ENCODE measurements at regions not wholly inside any gene's neighbourhood (a gene's known extent, or its start where the extent isn't known, plus 50 kb on each side); places are given as distances from the start of the nearest gene placed in this dataset.

DNA sequence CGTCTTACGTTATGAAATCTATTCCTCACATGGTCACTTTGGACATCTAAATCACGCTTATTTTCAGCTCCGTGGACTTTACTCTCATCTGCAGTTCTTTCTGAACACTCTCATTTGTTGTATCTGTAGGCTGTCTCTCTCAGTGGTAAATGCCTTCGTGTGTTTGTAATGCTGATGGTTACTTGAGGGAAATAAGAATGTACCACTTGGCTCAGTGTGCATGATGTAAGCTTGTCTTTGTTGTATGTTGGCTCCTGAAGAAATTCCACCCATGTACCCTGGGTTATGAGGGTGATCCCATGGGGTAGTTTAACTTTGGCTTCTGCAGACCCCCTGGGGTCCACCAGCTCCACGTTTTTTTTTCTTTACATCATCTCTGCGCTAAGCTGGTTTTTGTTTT lies 378.4 kb downstream of the SETD4 start:
- H2AFZ ChIP-seq (ENCODE audit: low read depth), result no peak overlapping the region
- no peaks in the 10 kb centered on the region for H3F3A ChIP-seq (replicated peaks; ENCODE audit: insufficient read depth)
- no peaks in the 10 kb centered on the region for H4K20me1 ChIP-seq (ENCODE audit: insufficient read depth)
- DNase-seq, result no peak
- CTCF ChIA-PET, result no interaction called here
- no peak overlapping the region for H3K9ac ChIP-seq
- no peaks in the 10 kb centered on the region for H3K36me3 ChIP-seq (replicated peaks in 1 of 2; ENCODE audit: control insufficient read depth in 1 of 2, insufficient read depth in 2 of 2, low read length in 1 of 2)
- no peak overlapping the region for H3K4me3 ChIP-seq (ENCODE audit: low read depth in 2 of 2, low read length in 1 of 2)
- 16% methylated on average over 7 of the region's 7 CpGs for WGBS (ENCODE audit: low lambda C conversion rate)
- POLR2A ChIA-PET, result no interaction called here
- H3K9me2 ChIP-seq, result no peaks in the 10 kb centered on the region
- TF ChIP-seq FOXM1 (IDR thresholded peaks at IDR 0.05; ENCODE audit: low read depth), result no peak
- no peaks in the 10 kb centered on the region for H3K4me1 ChIP-seq (ENCODE audit: control insufficient read depth in 1 of 2, insufficient read depth in 2 of 2, low read depth in 1 of 2, low read length in 1 of 2)
- no peaks in the 10 kb centered on the region for H3K9me3 ChIP-seq
- H3K79me2 ChIP-seq (ENCODE audit: insufficient read depth), result no peaks in the 10 kb centered on the region
- no peak overlapping the region; the same call in 1 of the 2 replicates for H3K4me2 ChIP-seq
- H3K27me3 ChIP-seq (ENCODE audit: insufficient read depth), result no peaks in the 10 kb centered on the region; the same call in 1 of the 2 replicates
- no peak overlapping the region for H3K27ac ChIP-seq (ENCODE audit: low read depth in 2 of 2, low read length in 1 of 2)

DNA sequence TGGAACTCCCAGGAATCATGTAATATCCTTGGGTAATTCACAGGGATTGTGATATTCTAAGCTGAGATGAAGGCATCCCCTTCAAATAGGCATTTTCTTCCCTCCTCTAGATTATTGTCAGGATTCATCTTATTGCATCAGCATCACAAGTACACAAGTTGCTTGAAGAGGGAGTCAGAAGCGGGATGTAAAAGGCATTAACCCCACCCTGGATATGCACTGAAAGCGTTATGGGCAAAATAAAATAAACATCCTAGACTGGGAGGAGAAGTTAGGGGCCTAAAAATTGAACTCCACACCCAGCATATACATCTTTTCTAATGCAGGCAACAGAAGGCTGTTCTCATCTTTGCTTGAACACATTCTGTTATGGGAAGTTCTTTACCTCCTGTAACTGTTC lies 381.2 kb downstream of the SETD4 start:
- Histone ChIP-seq H3K9me3 (no peaks in the 10 kb centered on the region), H3K4me1 (ENCODE audit: control insufficient read depth in 1 of 2, insufficient read depth in 2 of 2, low read depth in 1 of 2, low read length in 1 of 2) (no peaks in the 10 kb centered on the region), H3F3A (replicated peaks; ENCODE audit: insufficient read depth) (no peaks in the 10 kb centered on the region), H4K20me1 (ENCODE audit: insufficient read depth) (no peaks in the 10 kb centered on the region), H3K36me3 (replicated peaks in 1 of 2; ENCODE audit: control insufficient read depth in 1 of 2, insufficient read depth in 2 of 2, low read length in 1 of 2) (no peaks in the 10 kb centered on the region), H3K9me2 (no peaks in the 10 kb centered on the region), H3K4me2 (no peak overlapping the region), H3K27me3 (ENCODE audit: insufficient read depth) (no peaks in the 10 kb centered on the region), H3K79me2 (ENCODE audit: insufficient read depth) (no peaks in the 10 kb centered on the region), H3K4me3 (ENCODE audit: low read depth in 2 of 2, low read length in 1 of 2) (no peak overlapping the region), H3K9ac (no peak overlapping the region), H3K27ac (ENCODE audit: low read depth in 2 of 2, low read length in 1 of 2) (no peak overlapping the region), H2AFZ (ENCODE audit: low read depth) (no peak overlapping the region)
- CTCF ChIA-PET, result no interaction called here
- no peak for DNase-seq
- TF ChIP-seq TCF12 (IDR thresholded peaks at IDR 0.05) (no peak), GATA2 (CRISPR knock-in tag; IDR thresholded peaks at IDR 0.05) (no peak), POLR2AphosphoS5 (IDR thresholded peaks at IDR 0.05; ENCODE audit: low read depth, low read length) (no peak), CHD2 (IDR thresholded peaks at IDR 0.05; ENCODE audit: low read length, partially characterized antibody) (no peak)
- TF ChIP-seq, protein P1, sequence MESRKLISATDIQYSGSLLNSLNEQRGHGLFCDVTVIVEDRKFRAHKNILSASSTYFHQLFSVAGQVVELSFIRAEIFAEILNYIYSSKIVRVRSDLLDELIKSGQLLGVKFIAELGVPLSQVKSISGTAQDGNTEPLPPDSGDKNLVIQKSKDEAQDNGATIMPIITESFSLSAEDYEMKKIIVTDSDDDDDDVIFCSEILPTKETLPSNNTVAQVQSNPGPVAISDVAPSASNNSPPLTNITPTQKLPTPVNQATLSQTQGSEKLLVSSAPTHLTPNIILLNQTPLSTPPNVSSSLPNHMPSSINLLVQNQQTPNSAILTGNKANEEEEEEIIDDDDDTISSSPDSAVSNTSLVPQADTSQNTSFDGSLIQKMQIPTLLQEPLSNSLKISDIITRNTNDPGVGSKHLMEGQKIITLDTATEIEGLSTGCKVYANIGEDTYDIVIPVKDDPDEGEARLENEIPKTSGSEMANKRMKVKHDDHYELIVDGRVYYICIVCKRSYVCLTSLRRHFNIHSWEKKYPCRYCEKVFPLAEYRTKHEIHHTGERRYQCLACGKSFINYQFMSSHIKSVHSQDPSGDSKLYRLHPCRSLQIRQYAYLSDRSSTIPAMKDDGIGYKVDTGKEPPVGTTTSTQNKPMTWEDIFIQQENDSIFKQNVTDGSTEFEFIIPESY (IDR thresholded peaks at IDR 0.05; ENCODE audit: borderline replicate concordance, low read depth), result no peak
- WGBS (ENCODE audit: low lambda C conversion rate), result 9% methylated on average over 2 of the region's 2 CpGs
- POLR2A ChIA-PET, result no interaction called here

- ChIA-PET CTCF (no interaction called here), POLR2A (no interaction called here)
- no peaks in the 10 kb centered on the region for H3K36me3 ChIP-seq (replicated peaks in 1 of 2; ENCODE audit: control insufficient read depth in 1 of 2, insufficient read depth in 2 of 2, low read length in 1 of 2)
- H2AFZ ChIP-seq (ENCODE audit: low read depth), result no peak overlapping the region
- no peak for TF ChIP-seq GATA2 (CRISPR knock-in tag; IDR thresholded peaks at IDR 0.05)
- TF ChIP-seq ELF1 (IDR thresholded peaks at IDR 0.05), result no peak
- no peak for TF ChIP-seq MEF2A (IDR thresholded peaks at IDR 0.05; ENCODE audit: borderline replicate concordance, low read depth)
- TF ChIP-seq EZH2phosphoT487 (IDR thresholded peaks at IDR 0.05; ENCODE audit: borderline replicate concordance, low read depth), result no peak
- TF ChIP-seq RFX5 (IDR thresholded peaks at IDR 0.05; ENCODE audit: low read length), result no peak
- no peak for TF ChIP-seq USF2 (IDR thresholded peaks at IDR 0.05; ENCODE audit: borderline replicate concordance, low read depth, low read length)
- TF ChIP-seq FOXJ3 (CRISPR knock-in tag; IDR thresholded peaks at IDR 0.05), result no peak
- TF ChIP-seq, protein P2, sequence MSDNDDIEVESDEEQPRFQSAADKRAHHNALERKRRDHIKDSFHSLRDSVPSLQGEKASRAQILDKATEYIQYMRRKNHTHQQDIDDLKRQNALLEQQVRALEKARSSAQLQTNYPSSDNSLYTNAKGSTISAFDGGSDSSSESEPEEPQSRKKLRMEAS (IDR thresholded peaks at IDR 0.05; ENCODE audit: low read depth), result no peak
- no peaks in the 10 kb centered on the region for H3F3A ChIP-seq (replicated peaks; ENCODE audit: insufficient read depth)
- H3K27me3 ChIP-seq (ENCODE audit: insufficient read depth), result 0 out of 2 replicates have a peak, but pooled peaks cover 5% of the 10 kb centered on the region
- no peaks in the 10 kb centered on the region for H3K9me2 ChIP-seq
- no peaks in the 10 kb centered on the region for H4K20me1 ChIP-seq (ENCODE audit: insufficient read depth)
- DNase-seq, result no peak
- H3K4me3 ChIP-seq (ENCODE audit: low read depth in 2 of 2, low read length in 1 of 2), result no peak overlapping the region
- no peaks in the 10 kb centered on the region for H3K79me2 ChIP-seq (ENCODE audit: insufficient read depth)
- H3K4me2 ChIP-seq, result no peak overlapping the region
- WGBS (ENCODE audit: low lambda C conversion rate), result 5% methylated on average over 1 of the region's 1 CpG
- H3K4me1 ChIP-seq (ENCODE audit: control insufficient read depth in 1 of 2, insufficient read depth in 2 of 2, low read depth in 1 of 2, low read length in 1 of 2), result no peaks in the 10 kb centered on the region
- H3K9ac ChIP-seq, result no peak overlapping the region
- H3K9me3 ChIP-seq, result no peaks in the 10 kb centered on the region
- H3K27ac ChIP-seq (ENCODE audit: low read depth in 2 of 2, low read length in 1 of 2), result no peak overlapping the region
Measured at GRCh38 chr21:35678393-35678792, 381.9 kb downstream of the SETD4 start.

All from SK-N-SH (cell line).